ENCODE measurements at regions not wholly inside any gene's neighbourhood (a gene's known extent, or its start where the extent isn't known, plus 50 kb on each side); places are given as distances from the start of the nearest gene placed in this dataset.

GRCh38 chr18:9047715-9048114 lies 54.8 kb upstream of the NDUFV2 start:
- TF ChIP-seq CTCF (IDR thresholded peaks at IDR 0.05; ENCODE audit: insufficient read depth, low read length) (no peak), POLR2AphosphoS5 (IDR thresholded peaks at IDR 0.05; ENCODE audit: low read depth) (no peak)

All from HL-60 (cell line).